GM21825 (cell line): ENCODE measurements at regions not wholly inside any gene's neighbourhood (a gene's known extent, or its start where the extent isn't known, plus 50 kb on each side); places are given as distances from the start of the nearest gene placed in this dataset.

Source experiments
- ATAC-seq: cut with Tn5 transposase; IDR thresholded peaks from one replicate; pipeline ENCODE4 v1.9.1; 2021; ENCODE audit warnings: mild to moderate bottlenecking, moderate library complexity; ENCODE audit not compliant: unreplicated experiment

- no peak for ATAC-seq
Observed at GRCh38 chr16:61332461-61332860, 703.8 kb downstream of the CDH8 start.

- no peak for ATAC-seq
Observed at GRCh38 chr16:61324044-61324443, 712.2 kb downstream of the CDH8 start.

- ATAC-seq, result no peak
Observed at GRCh38 chr16:61323456-61323855, 712.8 kb downstream of the CDH8 start.

GRCh38 chr16:61320791-61321190 is 715.4 kb downstream of the CDH8 start:
- no peak for ATAC-seq

GRCh38 chr16:61313931-61314330 is 722.3 kb downstream of the CDH8 start:
- ATAC-seq, result no peak

GRCh38 chr16:61309386-61309785 is 726.9 kb downstream of the CDH8 start:
- no peak for ATAC-seq

GRCh38 chr16:61306204-61306603 is 730.0 kb downstream of the CDH8 start:
- no peak for ATAC-seq

GRCh38 chr16:61296814-61297213 is 739.4 kb downstream of the CDH8 start:
- ATAC-seq, result no peak

- no peak for ATAC-seq
Observed at GRCh38 chr16:61296305-61296704, 739.9 kb downstream of the CDH8 start.

GRCh38 chr16:61295311-61295710 is 740.9 kb downstream of the CDH8 start:
- no peak for ATAC-seq

- ATAC-seq, result no peak
Observed at GRCh38 chr16:61289141-61289540, 747.1 kb downstream of the CDH8 start.

- no peak for ATAC-seq
Observed at GRCh38 chr16:61277849-61278248, 758.4 kb downstream of the CDH8 start.

- no peak for ATAC-seq
Observed at GRCh38 chr16:61274211-61274610, 762.0 kb downstream of the CDH8 start.

- ATAC-seq, result no peak
Observed at GRCh38 chr16:61270726-61271125, 765.5 kb downstream of the CDH8 start.

GRCh38 chr16:61263400-61263799 is 772.8 kb downstream of the CDH8 start:
- no peak for ATAC-seq

- no peak for ATAC-seq
Observed at GRCh38 chr16:61261315-61261714, 774.9 kb downstream of the CDH8 start.

GRCh38 chr16:61246592-61246991 is 789.6 kb downstream of the CDH8 start:
- no peak for ATAC-seq

- ATAC-seq, result no peak
Observed at GRCh38 chr16:61243954-61244353, 792.3 kb downstream of the CDH8 start.

- no peak for ATAC-seq
Observed at GRCh38 chr16:61237884-61238485, 798.3 kb downstream of the CDH8 start.

- ATAC-seq, result no peak
Observed at GRCh38 chr16:61233713-61234112, 802.5 kb downstream of the CDH8 start.

- no peak for ATAC-seq
Observed at GRCh38 chr16:61228371-61228770, 807.9 kb downstream of the CDH8 start.

- no peak for ATAC-seq
Observed at GRCh38 chr16:61215605-61216004, 820.6 kb downstream of the CDH8 start.

- no peak for ATAC-seq
Observed at GRCh38 chr16:61214780-61215179, 821.5 kb downstream of the CDH8 start.
